Pancreas (tissue), 10 donors: ENCODE measurements at regions not wholly inside any gene's neighbourhood (a gene's known extent, or its start where the extent isn't known, plus 50 kb on each side); places are given as distances from the start of the nearest gene placed in this dataset.
A peak's percentile ranks its signal among the peaks of the same experiment; 100 is the strongest.

Experiments used
- ATAC-seq, 4 donors: fragments of 200-7000 bp; cut with Tn5 transposase; one replicate each; pipeline versions ENCODE4 v1.8.0 to v1.9.1; 2020; ENCODE audit warnings: mild to moderate bottlenecking in 4 of 4, moderate library complexity in 4 of 4
- DNase-seq, 6 donors: peaks; one replicate each; pipeline ENCODE4 v3.0.0-alpha.2; 2020
- FAIRE-seq: peaks from 2 replicates; lab custom pipeline; 2012; peaks lifted over from hg19 to GRCh38; lab: Jason Lieb, UNC
- H3K27ac ChIP-seq, 4 donors: fragments of 200-600 bp; sonication (generic); 1 replicate in 3 of 4; 2 replicates in 1 of 4; pipeline versions ENCODE4 v1.5.0 to v1.8.0; 2020
- H3K27me3 ChIP-seq, 4 donors: fragments of 200-600 bp; one replicate each; pipeline ENCODE4 v1.8.0; 2021
- H3K36me3 ChIP-seq, 3 donors: fragments of 200-600 bp; sonication (generic) in 1 of 3; one replicate each; pipeline versions ENCODE4 v1.5.0 to v1.8.0; 2020 to 2021
- H3K4me1 ChIP-seq, 3 donors: fragments of 200-600 bp; one replicate each; pipeline ENCODE4 v1.8.0; 2021
- H3K4me3 ChIP-seq, 4 donors: fragments of 200-600 bp; sonication (generic) in 2 of 4; one replicate each; pipeline versions ENCODE4 v1.5.0 to v1.8.0; 2020 to 2021
- H3K9me3 ChIP-seq, 4 donors: fragments of 200-600 bp; one replicate each; pipeline ENCODE4 v1.8.0; 2021
- WGBS, 2 donors: extraction: QIAGEN DNeasy Blood & Tissue Kit; methylation state at CpG; one replicate each; pipeline ENCODE4 v1.1.7; 2013; 5-methylcytosine and 5-hydroxymethylcytosine counted together
- intact Hi-C, 3 donors: fragments of 100-400 bp; cut with DNase I; formaldehyde crosslinking; loops; one replicate each; pipeline versions ENCODE4 v1.11.1 to v1.14.2; 2022
- TF ChIP-seq, protein P1 (sequence below), 4 donors: fragments of 200-600 bp; sonication (generic) in 3 of 4; IDR thresholded peaks; one replicate each; pipeline versions ENCODE4 v1.5.0 to v1.8.0; 2021; ENCODE audit warnings: antibody characterized with exemption in 4 of 4
- donor health status: healthy with polysubstance abuse.
- donor health status: DM: no; HTN: no; CAD: no; lungs with moderate emphysema.
- donor health status: DM: no; HTN: no; CAD: no.
- donor health status: control.
- donor health status: control.
- donor health status: Bipolar disorder and iron deficiency.
- donor health status: DM: yes; HTN: yes; CAD: no.
- donor health status: DM: no; HTN: no; CAD: no.
- donor health status: DM: no; HTN: no; CAD: no.
- donor health status: DM: yes; HTN: yes; CAD: no.

DNA sequence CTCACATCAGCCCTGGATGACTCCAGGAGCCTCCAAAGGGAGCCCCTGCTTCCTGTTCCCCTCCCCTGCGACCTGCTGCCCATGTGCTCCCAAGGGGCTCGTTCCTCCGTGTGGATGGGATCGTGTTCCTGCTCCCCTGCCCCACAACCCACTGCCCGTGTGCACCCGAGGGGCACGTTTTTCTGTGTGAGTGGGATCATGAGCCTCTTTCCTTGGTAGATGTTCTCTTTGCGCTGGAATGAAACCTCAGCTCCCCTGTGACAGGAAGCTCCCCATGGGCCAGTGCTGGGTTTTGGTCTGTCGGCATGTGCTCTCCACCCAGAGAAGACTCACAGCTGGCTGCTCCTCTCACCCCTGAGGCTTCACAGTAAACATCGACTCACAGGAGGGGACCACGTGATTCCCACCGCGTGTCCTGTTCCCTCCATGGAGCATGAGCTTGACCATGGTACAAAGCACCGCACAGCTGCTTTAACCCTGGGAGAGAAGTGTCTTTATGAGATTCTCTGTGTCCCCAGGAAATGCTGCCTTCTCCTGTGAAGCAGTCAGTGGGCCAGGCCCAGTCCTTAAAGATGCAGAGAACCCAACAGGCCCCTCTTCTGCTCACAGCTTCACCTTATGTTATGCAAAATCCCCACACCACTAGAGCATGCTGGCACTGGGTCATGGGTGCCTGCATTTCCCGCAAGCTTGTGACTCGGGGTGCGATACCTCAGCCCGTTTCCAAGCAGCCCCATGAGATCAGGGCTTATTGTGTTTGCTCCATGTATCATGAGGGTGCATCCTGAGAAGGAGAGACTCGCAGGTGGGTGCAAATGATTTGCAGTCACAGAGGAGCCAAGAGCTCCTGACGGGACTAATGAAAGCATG is 215.1 kb downstream of the ERMARD start:
- Histone ChIP-seq H3K36me3 (no peaks in the 10 kb centered on the region), H3K9me3 (no peaks in the 10 kb centered on the region), H3K27me3 (no peaks in the 10 kb centered on the region), H3K4me3 (no peak overlapping the region), H3K4me1 (no peaks in the 10 kb centered on the region), H3K27ac (no peak overlapping the region)
- DNase-seq, result peak in 3 of 6 donors; percentile 0 to 7 (median 5)
- no peak for ATAC-seq
- FAIRE-seq, result no peak
- intact Hi-C loops, result loop anchor here in 1 of 3 donors (10.0 kb wide), 1 partner anchor 328 kb away; the partner anchor contains the start of gene DLL1
- TF ChIP-seq, protein P1, sequence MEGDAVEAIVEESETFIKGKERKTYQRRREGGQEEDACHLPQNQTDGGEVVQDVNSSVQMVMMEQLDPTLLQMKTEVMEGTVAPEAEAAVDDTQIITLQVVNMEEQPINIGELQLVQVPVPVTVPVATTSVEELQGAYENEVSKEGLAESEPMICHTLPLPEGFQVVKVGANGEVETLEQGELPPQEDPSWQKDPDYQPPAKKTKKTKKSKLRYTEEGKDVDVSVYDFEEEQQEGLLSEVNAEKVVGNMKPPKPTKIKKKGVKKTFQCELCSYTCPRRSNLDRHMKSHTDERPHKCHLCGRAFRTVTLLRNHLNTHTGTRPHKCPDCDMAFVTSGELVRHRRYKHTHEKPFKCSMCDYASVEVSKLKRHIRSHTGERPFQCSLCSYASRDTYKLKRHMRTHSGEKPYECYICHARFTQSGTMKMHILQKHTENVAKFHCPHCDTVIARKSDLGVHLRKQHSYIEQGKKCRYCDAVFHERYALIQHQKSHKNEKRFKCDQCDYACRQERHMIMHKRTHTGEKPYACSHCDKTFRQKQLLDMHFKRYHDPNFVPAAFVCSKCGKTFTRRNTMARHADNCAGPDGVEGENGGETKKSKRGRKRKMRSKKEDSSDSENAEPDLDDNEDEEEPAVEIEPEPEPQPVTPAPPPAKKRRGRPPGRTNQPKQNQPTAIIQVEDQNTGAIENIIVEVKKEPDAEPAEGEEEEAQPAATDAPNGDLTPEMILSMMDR (IDR thresholded peaks at IDR 0.05), result no peak
- WGBS, 2 donors, result 75 to 76% methylated on average over 20 of the region's 20 CpGs

DNA sequence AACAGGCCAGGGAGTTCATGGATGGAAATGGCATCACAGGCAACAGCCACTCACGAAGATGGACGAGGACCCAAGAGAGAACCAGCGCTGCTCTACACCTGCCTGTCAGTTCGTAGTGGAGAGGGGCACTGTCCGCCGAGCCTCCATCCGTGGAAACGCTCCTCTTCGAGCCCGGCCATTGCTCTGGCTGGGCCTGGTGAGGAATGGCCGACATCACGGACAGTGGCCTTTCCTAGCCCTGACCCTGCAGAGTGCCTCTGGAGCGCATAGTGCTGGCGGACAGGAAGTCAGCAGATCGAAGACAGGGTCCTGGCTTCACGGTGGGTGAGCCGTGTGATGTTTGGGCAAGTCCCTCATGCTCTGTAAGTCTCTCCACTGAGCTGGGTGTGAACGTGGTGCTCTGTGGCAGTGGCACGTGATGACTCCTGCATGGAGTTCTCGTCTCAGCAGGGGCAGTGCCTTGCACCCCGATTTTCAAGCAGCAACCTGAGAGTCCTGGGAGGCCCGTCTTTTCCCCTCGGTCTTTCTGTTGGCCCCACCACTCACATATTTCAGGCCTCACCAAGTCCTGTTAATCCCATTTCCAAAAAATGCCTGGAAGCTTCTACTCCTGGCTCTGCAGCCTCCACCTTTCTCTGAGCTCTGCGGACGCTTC is 214.4 kb downstream of the ERMARD start:
- 79 to 85% methylated on average over 25 of the region's 25 CpGs for WGBS, 2 donors
- H3K4me1 ChIP-seq, result no peaks in the 10 kb centered on the region
- H3K4me3 ChIP-seq, result no peak overlapping the region
- FAIRE-seq, result no peak
- TF ChIP-seq, protein P1 (IDR thresholded peaks at IDR 0.05), result no peak
- H3K9me3 ChIP-seq, result no peaks in the 10 kb centered on the region
- DNase-seq, result peak in 4 of 6 donors; percentile 0 to 33 (median 4)
- H3K36me3 ChIP-seq, result no peaks in the 10 kb centered on the region
- H3K27ac ChIP-seq, result no peak overlapping the region
- intact Hi-C loops, result loop anchor here in 1 of 3 donors (10.0 kb wide), 1 partner anchor 329 kb away; the partner anchor contains the start of gene DLL1
- ATAC-seq, result no peak
- no peaks in the 10 kb centered on the region for H3K27me3 ChIP-seq

DNA sequence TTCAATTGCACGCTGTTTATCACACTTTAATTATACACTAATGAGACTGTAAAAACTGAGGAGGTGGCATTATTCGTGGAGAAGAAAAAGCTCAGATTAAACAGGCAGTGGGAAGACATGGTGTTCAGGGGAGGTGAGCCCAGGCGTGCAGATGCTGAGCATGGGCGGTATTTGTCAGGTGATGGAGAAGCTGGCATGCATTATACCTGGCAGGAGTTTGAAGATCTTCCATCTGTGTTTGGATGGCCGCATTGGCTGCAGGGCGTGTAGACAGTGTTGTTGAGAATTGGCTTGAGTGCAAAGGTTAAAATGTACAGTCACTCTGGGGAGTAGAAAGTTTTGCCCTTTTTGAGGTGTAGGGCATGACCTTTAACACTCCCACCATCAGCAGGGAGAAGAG is 213.8 kb downstream of the ERMARD start:
- FAIRE-seq, result no peak
- WGBS, 2 donors, result 51 to 59% methylated on average over 6 of the region's 6 CpGs

DNA sequence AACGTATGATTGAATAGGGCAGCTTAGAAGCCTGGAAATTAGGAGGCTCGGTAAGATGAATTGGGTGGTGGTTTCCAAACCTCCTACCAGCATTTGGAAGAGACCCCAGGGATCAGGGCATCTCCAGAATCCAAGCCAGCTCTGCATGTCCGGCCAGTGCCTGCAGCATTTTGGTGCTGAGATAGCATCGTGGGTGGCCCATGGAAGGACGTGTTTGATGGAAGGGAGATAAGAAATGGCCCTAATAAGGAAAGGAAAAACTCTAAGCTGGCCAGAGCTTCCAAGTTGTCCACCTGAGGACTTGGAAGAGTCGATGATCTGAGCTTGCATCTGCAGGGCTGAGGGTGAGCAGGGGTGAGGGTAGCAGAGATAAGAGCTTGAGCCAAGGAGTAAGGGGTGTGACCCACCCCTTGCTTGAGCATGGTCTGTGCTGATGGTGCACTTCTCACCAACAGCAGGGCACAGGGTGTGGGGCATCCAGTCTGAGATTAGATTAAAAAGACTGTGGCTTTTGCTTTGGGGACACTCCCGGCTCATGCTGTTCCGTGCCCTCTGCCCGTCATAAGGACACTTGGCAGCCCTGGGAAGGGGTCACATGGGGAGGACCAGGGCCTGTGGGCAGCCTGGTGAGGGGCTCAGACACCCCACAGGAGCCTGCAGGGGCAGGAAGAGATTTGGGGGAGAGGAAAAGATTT is 213.2 kb downstream of the ERMARD start:
- Histone ChIP-seq H3K9me3 (no peaks in the 10 kb centered on the region), H3K36me3 (no peaks in the 10 kb centered on the region), H3K27ac (no peak overlapping the region), H3K4me3 (no peak overlapping the region), H3K4me1 (no peaks in the 10 kb centered on the region), H3K27me3 (no peaks in the 10 kb centered on the region)
- intact Hi-C loops, result loop anchor here in 1 of 3 donors (10.0 kb wide), 1 partner anchor 330 kb away; the partner anchor contains the start of gene DLL1
- WGBS, 2 donors, result 77 to 79% methylated on average over 9 of the region's 9 CpGs
- DNase-seq (peak in 1 of 6 donors; percentile 8), ATAC-seq (no peak), FAIRE-seq (no peak)
- TF ChIP-seq, protein P1 (IDR thresholded peaks at IDR 0.05), result no peak

More for the DNA sequence above, 213.8 kb downstream of the ERMARD start:
- Histone ChIP-seq H3K4me1 (no peaks in the 10 kb centered on the region), H3K36me3 (no peaks in the 10 kb centered on the region), H3K9me3 (no peaks in the 10 kb centered on the region), H3K27me3 (no peaks in the 10 kb centered on the region), H3K4me3 (no peak overlapping the region), H3K27ac (no peak overlapping the region)
- intact Hi-C loops, result loop anchor here in 1 of 3 donors (10.0 kb wide), 1 partner anchor 330 kb away; the partner anchor contains the start of gene DLL1
- TF ChIP-seq, protein P1 (IDR thresholded peaks at IDR 0.05), result no peak
- ATAC-seq (no peak), DNase-seq (peak in 1 of 6 donors; percentile 1)
